ENCODE measurements at regions not wholly inside any gene's neighbourhood (a gene's known extent, or its start where the extent isn't known, plus 50 kb on each side); places are given as distances from the start of the nearest gene placed in this dataset.
"Not testable (repeated sequence)": the region's sequence is repeated elsewhere in the genome, so short reads cannot be mapped to it uniquely, and the experiment has no call there.

- DNase-seq = no peak
Observed at GRCh38 chr3:124619887-124620599, 110.2 kb upstream of the UMPS start.

- no peak for DNase-seq
Observed at GRCh38 chr3:124620600-124621063, 109.6 kb upstream of the UMPS start.

- no peak for DNase-seq
Observed at GRCh38 chr3:124621498-124621897, 108.8 kb upstream of the UMPS start.

GRCh38 chr3:124625074-124625473, 105.2 kb upstream of the UMPS start:
- no peak for DNase-seq

GRCh38 chr3:124627501-124627908, 102.7 kb upstream of the UMPS start:
- DNase-seq = no peak

GRCh38 chr3:124628863-124629262, 101.4 kb upstream of the UMPS start:
- no peak for DNase-seq

- no peak for DNase-seq
Observed at GRCh38 chr3:124629497-124629896, 100.8 kb upstream of the UMPS start.

GRCh38 chr3:124630960-124631359, 99.3 kb upstream of the UMPS start:
- DNase-seq = no peak

GRCh38 chr3:124631727-124632126, 98.5 kb upstream of the UMPS start:
- DNase-seq = no peak

- no peak for DNase-seq
Observed at GRCh38 chr3:124632566-124633140, 97.6 kb upstream of the UMPS start.

- DNase-seq = no peak
Observed at GRCh38 chr3:124633524-124633923, 96.7 kb upstream of the UMPS start.

- DNase-seq = no peak
Observed at GRCh38 chr3:124634210-124635168, 95.8 kb upstream of the UMPS start.

GRCh38 chr3:124635169-124635539, 95.1 kb upstream of the UMPS start:
- no peak for DNase-seq

- DNase-seq = no peak
Observed at GRCh38 chr3:124636101-124636862, 94.0 kb upstream of the UMPS start.

- DNase-seq = no peak
Observed at GRCh38 chr3:124636863-124637296, 93.4 kb upstream of the UMPS start.

GRCh38 chr3:124639406-124640237, 90.6 kb upstream of the UMPS start:
- no peak for DNase-seq

- DNase-seq = no peak
Observed at GRCh38 chr3:124640635-124641306, 89.5 kb upstream of the UMPS start.

- DNase-seq = no peak
Observed at GRCh38 chr3:124643453-124643852, 86.8 kb upstream of the UMPS start.

GRCh38 chr3:124646186-124646585, 84.1 kb upstream of the UMPS start:
- not testable (repeated sequence) for DNase-seq

GRCh38 chr3:124648551-124648950, 81.7 kb upstream of the UMPS start:
- no peak for DNase-seq

GRCh38 chr3:124650798-124651197, 79.5 kb upstream of the UMPS start:
- DNase-seq = no peak
